PC-3 (cell line): ENCODE measurements at regions not wholly inside any gene's neighbourhood (a gene's known extent, or its start where the extent isn't known, plus 50 kb on each side); places are given as distances from the start of the nearest gene placed in this dataset.

Source experiments
- EZH2 ChIP-seq: fragments of 300-600 bp; sonication (generic); IDR thresholded peaks from one replicate; pipeline ENCODE4 v1.6.1; 2017; ENCODE audit warnings: antibody characterized with exemption, mild to moderate bottlenecking, low read length; ENCODE audit not compliant: unreplicated experiment
- TF ChIP-seq, protein P1 (sequence below): fragments of 300-600 bp; sonication (generic); conservative IDR thresholded peaks from 2 replicates; pipeline ENCODE4 v1.5.1; 2017; ENCODE audit warnings: antibody characterized with exemption, low read depth, mild to moderate bottlenecking, low read length

DNA sequence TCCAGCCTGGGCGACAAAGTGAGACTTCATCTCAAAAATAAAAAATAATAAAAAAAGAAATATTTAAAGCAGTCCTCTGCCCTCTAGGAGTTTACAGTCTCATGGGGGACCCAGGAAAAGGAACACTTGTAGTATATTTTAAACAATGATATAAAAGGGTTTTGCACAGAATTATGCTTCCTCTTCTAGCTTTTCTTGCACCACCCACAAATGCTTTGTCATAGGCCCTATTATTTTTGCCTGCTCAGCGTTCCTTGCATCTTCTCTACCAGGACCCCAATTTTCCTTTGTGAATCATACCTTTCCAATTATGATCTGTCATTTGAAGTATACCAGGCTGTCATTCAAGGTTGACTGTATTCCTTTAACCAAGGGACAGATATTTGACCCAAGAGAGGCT is 164.8 kb upstream of the CDKN2B start:
- TF ChIP-seq, protein P1, sequence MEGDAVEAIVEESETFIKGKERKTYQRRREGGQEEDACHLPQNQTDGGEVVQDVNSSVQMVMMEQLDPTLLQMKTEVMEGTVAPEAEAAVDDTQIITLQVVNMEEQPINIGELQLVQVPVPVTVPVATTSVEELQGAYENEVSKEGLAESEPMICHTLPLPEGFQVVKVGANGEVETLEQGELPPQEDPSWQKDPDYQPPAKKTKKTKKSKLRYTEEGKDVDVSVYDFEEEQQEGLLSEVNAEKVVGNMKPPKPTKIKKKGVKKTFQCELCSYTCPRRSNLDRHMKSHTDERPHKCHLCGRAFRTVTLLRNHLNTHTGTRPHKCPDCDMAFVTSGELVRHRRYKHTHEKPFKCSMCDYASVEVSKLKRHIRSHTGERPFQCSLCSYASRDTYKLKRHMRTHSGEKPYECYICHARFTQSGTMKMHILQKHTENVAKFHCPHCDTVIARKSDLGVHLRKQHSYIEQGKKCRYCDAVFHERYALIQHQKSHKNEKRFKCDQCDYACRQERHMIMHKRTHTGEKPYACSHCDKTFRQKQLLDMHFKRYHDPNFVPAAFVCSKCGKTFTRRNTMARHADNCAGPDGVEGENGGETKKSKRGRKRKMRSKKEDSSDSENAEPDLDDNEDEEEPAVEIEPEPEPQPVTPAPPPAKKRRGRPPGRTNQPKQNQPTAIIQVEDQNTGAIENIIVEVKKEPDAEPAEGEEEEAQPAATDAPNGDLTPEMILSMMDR: no peak
- TF ChIP-seq EZH2: no peak
